ENCODE measurements at regions not wholly inside any gene's neighbourhood (a gene's known extent, or its start where the extent isn't known, plus 50 kb on each side); places are given as distances from the start of the nearest gene placed in this dataset.
"Not testable (repeated sequence)": the region's sequence is repeated elsewhere in the genome, so short reads cannot be mapped to it uniquely, and the experiment has no call there.

DNA sequence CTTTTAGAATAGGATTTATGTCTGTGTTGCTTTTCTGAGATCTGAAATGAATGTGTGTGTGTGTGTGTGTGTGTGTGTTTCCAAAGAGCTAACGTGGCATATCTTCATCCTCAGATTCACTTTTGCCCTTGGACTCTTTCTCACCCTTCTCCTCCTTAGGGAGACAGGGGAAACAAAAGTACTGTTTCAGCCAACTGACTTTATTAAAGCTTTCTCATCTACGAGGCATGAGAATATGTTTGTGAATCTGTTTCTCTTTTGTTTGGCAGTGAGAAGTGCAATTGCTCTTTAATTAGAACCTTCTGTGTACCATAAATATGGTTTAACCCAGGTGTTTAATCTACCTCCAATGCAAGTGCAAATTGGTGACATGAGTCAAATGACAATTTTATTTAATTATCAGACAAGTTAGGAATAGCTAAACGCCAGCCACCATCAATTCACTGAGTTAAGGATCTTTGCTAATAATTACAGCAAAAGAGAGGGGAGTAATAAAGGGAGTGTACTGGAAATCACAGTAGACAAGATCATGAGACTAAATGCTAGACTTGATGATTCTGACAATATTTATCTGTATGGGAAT, 186.4 kb upstream of the COL3A1 start:
- DNase-seq (ENCODE audit: low read depth), result peak; percentile 57

DNA sequence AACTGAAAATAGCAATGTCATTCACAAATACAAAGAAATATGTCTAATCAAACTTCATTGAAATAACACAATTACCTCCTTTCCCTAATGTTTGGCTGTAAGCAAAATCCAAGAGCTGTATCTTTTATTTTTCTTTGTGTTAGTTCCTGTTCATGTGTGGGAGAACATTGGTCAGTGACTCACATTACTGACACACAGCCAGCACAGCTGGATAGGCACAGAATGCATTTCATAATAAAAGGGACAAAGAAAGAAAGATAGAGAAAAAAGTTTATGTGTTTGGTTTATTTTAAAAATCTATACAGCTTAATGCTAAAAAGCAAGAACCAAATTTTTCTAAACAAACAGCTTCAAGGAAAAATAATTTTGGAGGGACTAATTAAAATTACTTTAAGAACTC, 185.6 kb upstream of the COL3A1 start:
- peak; percentile 94 for DNase-seq (ENCODE audit: low read depth)

DNA sequence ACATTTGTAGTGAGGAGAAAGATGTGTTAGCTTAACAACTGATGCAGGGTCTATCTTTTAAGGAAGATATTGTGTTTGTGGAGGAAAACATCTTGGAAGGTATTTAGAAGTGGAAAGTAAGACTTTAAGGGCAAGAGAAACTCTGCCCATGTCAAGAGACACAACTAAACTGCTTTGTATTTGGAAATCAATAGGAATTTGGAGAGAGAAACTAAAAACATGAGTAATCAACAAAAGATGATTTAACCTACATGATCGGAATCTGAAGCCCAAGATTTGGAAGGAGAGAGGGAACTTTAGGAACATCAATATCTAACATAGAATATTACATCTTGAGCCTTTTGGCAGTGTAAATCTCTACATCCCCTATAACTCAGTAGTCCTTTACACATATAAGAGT, 184.2 kb upstream of the COL3A1 start:
- no peak for DNase-seq (ENCODE audit: low read depth)

DNA sequence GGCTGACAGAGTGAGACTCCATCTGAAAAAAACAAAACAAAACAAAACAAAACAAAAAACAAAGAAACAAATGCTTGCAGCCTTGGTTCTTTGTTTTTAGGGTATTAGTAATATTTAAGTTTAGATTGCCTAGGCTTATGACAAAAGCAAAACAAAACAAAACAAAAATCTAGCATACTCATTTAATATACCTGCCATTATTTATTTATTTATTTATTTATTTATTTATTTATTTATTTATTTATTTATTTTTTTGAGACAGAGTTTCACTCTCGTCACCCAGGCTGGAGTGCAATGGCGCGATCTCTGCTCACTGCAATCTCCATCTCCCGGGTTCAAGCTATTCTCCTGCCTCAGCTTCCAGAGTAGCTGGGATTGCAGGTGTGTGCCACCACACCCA, 179.7 kb upstream of the COL3A1 start:
- not testable (repeated sequence) for DNase-seq (ENCODE audit: low read depth)

DNA sequence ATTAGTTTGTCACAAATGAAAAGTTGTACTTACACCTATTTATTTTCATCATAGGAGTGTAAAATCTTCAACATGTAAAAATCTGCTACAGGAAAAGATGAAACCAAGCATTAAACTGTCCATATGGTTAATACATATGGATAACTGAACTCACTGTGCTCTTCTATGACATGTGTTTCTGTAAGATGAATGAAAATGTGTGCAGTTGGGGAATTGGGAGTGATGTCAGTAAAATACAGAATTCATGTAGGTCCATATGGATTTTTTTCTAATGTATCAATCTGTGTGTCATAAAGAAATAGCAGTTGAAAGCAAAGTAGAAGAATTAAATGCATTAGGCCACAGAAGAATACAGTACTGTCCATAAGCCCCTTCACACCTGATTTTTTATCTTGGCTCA, 178.4 kb upstream of the COL3A1 start:
- DNase-seq (ENCODE audit: low read depth), result no peak

DNA sequence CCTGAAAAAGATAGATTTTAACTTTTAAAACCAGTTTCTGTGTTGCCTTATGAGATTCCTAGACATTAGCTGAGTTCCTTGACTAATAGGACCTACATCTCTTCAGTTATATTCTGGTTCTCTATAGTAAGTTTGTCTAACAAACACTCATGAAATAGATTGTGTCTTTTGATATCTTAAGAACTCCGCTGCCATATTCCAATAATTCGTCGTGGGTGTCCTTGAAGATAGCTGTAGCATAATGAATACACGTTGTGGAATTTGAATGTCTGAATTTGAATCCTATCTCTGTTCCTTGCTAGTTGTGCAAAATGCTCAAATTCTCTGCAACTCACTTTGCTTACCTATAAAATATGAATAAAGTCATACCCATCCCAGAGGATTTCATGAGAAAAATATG, 176.8 kb upstream of the COL3A1 start:
- no peak for DNase-seq (ENCODE audit: low read depth)

DNA sequence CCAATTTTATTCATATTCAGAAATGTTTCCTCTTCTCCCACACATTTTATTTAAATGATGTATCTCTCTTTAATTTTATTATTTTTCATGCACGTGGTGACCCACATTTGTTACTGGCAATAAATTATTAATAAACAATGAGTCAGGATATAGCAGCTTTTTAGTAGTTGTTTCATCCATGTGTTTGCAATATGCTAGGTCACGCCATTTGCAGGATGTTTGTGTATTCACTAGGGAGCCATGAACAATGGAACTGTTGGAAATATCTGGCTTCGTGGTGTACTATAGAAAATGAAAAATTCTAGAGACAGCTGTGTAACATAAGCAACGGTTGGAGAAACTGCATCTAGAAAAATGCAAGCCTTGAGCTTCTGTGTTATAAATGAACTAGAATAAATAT, 176.0 kb upstream of the COL3A1 start:
- DNase-seq (ENCODE audit: low read depth), result no peak

DNA sequence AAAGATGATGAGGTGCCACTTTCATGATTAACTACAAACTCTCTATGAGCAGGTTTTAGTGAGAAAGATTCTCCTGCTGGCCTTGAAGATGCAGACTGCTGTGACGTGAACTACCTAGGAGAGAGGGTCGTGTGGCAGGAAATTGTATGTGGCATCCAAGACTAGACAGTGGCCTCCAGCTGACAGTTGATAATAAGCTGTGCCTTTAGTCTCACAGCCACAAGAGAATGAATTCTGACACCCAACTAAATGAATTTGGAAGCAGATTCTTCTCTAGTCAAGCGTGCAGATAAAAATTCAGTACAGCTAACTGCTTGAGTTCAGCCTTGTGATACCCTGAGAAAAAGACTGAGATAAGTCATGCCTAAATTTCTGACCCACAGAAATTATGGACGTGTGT, 169.0 kb upstream of the COL3A1 start:
- DNase-seq (ENCODE audit: low read depth), result no peak

DNA sequence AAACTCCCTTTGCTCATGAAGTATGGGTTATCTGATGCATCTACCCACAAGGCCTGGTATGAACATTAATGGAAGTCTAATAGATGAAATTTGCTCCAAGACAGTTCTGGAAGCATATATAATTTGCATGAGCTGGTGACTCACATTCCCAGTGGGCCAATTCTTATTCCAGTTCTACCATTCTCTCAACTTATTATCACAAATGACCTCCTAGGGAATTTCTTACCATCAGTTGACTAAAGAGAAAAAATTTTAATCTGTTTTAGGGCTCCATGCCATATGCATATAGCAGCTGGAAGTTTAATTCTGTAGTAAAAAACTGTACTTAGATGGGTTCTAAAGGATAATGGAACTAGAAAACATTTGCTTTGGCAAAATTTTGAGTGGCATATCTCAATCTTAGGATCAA, 165.2 kb upstream of the COL3A1 start:
- DNase-seq (ENCODE audit: low read depth), result peak; percentile 79

DNA sequence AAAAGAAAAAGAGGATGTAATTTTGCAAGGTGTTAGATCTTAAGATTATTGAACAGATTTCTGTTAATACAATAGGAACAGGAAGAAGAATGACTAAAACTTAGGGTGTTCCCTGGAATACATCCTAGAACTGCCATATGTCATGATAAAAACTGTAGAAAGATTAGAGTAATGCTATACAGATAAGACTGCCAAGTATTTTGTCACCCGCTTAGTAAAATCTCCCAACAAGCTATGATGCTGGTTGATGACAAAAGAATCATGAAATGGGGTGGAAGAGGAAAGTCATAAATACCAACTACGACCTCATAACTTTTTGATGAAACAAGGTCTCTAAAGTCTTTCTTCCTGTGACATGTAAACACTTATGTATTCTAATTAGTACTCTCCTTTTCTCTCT, 163.6 kb upstream of the COL3A1 start:
- peak; percentile 47 for DNase-seq (ENCODE audit: low read depth)

DNA sequence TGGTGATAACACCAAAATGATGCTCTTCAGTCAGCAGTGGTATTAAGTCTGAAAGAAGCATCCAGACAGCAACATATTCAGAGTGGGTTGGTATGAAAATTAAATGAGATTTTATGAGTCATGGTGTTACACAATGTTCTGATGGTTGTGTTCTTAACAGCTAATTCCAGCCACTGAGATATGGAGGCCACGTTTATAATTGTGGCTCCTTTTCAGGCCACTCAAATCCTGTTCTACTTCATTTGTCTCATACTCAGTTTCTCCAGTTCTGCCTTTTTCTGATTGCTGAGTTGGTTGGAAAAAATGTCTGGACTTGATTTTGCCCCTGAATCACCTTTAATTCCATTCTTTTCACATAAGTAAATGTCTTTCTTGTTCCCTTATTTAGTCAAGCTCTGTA, 162.7 kb upstream of the COL3A1 start:
- peak; percentile 93 for DNase-seq (ENCODE audit: low read depth)

DNA sequence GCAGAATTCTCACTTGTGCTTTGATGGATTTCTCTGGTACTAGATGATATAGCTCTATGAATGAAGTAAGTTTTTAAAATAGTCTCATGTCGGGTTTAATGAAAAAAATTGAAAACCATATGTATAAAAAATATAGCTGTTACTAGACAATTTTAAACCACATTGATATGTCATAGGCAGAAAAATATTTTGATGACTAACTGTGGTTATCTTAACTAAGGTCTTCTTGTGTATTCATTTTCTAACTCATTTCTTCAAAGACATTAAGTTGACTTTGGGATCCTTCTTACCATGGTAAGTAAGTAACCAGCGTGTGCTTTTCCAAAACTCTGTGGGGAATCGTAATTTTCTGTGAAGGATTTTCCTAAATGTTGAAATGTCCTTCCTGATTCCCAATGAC, 160.9 kb upstream of the COL3A1 start:
- peak; percentile 81 for DNase-seq (ENCODE audit: low read depth)

DNA sequence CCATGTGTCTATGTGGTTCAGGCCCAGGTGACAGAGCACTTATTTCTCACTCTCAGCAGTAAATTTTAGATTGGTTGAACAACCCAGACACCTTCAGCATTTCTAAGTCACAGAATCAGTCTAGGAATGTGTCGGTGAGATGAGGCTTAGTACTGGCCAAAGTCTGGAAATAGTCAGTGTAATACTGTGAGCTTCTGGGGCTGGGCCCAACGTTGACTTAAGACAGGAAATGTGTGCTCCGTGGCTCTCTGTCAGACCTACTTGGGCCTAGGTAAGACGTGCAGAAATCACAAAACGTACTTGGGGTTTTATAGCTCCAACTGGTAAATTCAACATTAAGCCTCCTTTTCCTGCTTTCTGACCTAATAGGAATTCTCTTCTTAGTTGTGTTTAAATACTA, 160.3 kb upstream of the COL3A1 start:
- DNase-seq (ENCODE audit: low read depth), result peak; percentile 90

DNA sequence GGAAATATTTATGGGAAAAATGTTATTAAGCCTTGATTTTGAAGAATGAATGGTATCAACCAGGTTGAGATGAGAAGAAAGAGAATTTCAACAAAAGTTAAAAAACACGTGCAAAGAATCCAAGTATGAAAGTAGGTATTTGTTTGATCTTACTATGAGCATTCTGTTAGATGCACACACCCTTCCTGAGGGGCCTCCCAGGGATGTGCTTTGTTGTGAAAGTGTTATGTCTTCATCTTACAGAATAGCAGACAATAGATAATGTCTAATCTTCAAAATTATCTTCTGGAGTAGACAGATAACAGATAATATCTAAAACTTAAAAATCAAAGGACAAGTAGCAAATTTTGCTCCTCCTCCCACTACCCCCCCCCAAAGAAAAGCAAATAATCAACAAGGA, 155.2 kb upstream of the COL3A1 start:
- DNase-seq (ENCODE audit: low read depth), result peak; percentile 22

DNA sequence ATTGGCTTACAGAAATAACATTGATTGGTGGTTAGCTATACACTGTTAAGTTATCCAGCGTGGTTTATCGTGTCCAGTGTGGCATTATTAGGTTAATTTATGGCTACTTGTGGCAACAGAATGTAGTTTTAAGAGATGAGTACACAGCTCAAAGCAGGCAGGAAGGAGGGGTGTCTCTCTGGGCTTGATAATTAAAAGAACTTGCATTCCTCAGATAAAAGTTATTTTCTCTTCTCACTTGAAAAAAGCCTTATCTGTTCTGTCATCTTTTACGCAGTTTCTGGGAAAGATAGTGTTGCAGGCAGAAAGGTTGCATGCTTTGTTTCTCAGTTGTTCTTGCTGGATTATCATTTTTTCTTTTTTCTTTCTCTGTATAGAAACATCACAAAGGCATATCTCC, 154.4 kb upstream of the COL3A1 start:
- peak; percentile 52 for DNase-seq (ENCODE audit: low read depth)

DNA sequence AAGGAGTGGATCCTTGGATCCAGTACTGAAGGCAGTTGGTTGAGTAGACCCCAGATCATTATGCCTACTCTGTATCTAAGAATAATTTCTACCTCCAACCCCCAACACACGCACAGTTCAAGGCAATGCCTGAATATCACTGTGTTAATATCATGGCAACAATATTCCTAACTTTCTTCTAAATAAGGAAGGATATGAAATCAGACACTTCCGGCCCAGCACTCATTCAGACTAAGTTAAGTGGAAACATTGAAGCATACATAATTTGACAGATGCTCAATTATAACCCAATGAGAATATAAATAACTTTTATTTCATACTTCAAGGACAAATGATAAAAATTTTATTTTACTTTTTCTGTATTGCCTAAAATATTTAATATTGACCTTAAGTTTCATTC, 153.6 kb upstream of the COL3A1 start:
- no peak for DNase-seq (ENCODE audit: low read depth)

DNA sequence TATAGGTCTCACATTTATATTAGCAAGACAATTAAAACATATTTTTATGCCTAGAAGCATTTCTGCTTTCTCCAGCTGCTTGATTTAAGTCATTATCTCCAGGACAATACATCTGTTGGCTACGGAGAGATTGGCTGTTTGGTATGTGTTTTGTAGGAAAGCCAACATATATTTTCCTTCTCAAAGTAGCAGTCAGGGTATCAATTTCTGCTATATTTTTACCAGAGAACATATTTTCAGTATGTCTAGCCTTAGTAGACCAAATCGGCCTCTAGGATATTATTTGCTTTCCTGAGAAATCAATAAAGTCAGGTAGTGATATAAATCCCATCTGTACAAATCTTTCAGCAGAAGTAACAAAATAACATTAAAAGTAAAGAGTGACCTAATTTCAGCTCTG, 150.0 kb upstream of the COL3A1 start:
- DNase-seq (ENCODE audit: low read depth), result no peak

DNA sequence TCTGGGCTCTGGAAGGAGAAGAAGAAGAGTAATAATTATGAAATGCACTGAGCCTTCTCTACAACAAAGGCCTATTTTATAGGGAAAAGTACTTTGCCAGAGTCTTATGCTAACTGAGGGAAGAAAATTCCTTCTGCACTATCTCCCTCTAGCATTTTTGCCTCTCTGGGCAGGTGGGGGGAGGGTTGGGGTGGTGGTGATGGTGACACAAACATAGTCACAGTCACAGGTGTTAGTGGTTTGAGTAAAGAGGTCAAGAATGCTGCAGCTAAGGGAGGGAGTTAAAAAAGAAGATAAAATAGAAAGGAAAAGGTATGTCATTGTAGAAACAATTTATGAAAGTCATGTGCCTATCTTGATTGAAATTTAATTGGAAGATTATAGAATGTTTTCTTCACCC, 140.8 kb upstream of the COL3A1 start:
- DNase-seq (ENCODE audit: low read depth), result no peak

DNA sequence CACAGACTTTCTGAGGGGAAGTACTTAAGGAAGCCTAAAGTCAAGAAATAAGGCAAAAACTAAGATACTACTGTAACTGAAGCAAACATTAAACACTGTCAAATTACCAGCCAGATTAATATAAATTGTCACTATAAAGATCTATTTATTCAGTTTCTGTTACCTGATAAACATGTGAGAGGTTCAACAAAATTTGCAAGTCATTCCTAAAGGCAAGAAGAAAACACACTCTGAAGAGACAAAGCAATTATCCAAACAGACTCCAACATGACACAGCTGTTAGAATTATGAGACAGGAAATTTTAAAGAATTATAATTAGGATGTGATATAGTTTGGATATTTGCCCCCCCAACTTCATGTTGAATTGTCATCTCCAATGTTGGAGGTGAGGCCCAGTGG, 140.4 kb upstream of the COL3A1 start:
- DNase-seq (ENCODE audit: low read depth), result no peak

DNA sequence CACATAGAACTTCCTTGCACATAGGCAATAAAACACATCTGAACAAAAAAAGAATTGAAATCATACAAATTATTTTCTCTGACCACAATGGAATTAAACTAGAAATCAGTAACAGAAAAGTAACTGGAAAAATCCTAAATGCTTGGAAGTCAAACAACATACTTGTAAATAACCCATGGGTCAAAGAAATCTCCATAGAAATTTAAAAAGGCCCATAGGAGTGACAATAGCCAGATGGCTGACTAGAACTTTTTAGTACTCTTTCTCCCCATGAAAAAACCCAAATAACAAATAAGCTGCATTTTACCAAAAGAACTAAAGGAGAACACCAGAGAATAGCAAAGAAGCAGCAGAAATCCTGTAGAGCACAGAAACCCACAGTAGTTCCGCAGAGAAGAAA, 139.2 kb upstream of the COL3A1 start:
- DNase-seq (ENCODE audit: low read depth), result no peak

DNA sequence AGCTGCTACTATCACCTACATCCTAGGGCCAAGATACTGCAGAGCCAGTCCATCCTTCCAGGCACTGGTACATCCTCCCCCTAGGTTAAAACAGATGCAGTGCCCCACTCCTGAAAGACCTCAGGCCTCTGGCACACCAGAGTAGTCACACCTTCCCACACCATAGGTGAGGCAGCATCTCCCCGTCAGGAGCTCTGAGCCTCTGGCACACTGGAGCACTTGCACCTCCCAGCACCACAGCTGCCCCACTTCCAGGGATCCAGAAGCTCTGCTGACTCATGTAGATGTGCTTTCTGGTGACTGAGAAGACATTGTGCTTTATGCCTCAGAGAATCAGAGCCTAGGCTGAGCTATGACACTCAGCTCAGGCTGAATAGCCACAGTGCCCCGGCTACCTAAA, 138.4 kb upstream of the COL3A1 start:
- no peak for DNase-seq (ENCODE audit: low read depth)

DNA sequence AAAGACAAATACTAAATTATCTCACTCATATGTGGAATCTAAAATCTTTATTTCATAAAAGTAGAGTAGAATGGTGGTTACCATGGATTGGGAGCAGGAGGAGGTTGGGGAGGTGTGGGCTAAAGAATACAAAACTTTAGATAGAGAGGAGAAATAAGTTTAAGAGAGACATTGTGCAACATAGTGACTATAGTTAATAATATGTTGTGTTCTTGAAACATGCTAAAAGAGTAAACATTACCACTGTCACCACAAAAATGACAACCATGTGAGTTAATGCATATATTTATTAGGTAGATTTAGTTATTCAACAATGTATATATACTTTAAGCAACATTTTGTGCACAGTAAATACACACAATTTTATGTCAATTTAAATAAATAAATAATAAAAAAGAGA, 128.5 kb upstream of the COL3A1 start:
- peak; percentile 72 for DNase-seq (ENCODE audit: low read depth)

DNA sequence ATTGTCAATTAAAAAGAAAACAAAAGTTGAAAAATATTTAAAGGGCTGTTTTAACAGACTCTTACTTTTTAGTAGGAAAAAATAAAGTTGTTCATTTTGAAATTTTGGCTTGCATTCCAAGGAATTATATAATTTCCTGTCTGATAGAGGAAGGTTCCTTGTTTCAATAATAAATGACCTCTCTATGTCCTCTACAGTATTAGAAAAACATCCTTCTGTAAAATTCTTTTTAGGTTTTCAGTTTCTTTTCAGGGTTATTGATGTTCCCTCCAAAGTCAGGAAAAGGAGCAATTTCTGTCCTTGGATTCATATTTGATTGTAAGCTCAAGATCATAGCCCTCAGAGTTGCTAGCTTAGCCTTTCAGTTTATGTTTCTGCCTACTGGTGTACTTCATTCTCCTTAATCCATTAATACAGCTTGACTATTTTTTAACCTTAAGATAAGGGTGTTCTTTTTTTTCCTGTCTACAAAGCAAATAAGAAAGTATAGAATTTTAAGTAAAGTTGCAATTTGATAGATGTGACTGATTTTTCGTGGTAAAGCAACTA, 125.2 kb upstream of the COL3A1 start:
- DNase-seq (ENCODE audit: low read depth), result no peak

DNA sequence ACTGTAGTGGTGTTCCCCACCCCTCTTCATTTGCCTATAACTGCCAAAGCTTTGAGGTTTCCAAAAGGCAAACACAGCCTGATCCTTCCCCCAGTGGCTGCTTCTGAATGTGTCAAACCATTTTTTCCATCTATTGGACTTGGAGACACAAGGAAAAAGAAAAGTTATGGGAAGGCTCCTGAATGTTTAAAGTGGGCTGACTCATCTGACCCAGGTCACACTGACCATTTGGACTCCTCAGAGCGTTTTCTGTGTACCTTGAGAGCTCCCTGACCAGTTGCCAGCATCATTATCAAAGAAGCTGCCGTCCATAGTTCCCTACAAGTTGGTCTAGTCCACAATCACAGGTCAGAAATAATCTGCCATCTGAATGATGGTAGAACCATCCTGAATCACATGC, 123.4 kb upstream of the COL3A1 start:
- no peak for DNase-seq (ENCODE audit: low read depth)

DNA sequence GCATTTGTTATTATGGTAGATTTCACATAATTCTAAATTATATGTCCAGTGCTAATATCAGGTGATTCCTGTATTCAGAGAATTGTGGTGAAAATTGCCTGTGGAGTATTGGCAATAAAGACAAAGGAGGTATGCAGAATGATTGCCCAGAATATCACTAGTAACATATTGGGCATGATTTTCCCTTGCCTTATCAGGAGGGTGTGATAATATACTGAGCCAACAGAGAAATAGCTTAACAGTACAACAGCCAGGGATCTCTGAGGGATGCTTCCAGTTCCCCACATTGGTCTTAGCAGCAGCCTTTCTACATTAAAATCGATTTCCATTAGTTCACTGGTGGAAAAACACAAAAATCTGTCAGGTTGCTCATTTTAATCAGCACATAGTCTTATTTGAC, 122.9 kb upstream of the COL3A1 start:
- DNase-seq (ENCODE audit: low read depth), result no peak

Measured in iris pigment epithelial cell (primary cell).